Mucosa of gallbladder (tissue), 1 donor: ENCODE measurements at regions not wholly inside any gene's neighbourhood (a gene's known extent, or its start where the extent isn't known, plus 50 kb on each side); places are given as distances from the start of the nearest gene placed in this dataset.

Experiments used
- DNase-seq: peaks from one replicate; pipeline ENCODE4 v3.0.0-alpha.2; 2020; ENCODE audit warnings: low spot score
- donor health status: DM: no; HTN: no; CAD: no.

DNA sequence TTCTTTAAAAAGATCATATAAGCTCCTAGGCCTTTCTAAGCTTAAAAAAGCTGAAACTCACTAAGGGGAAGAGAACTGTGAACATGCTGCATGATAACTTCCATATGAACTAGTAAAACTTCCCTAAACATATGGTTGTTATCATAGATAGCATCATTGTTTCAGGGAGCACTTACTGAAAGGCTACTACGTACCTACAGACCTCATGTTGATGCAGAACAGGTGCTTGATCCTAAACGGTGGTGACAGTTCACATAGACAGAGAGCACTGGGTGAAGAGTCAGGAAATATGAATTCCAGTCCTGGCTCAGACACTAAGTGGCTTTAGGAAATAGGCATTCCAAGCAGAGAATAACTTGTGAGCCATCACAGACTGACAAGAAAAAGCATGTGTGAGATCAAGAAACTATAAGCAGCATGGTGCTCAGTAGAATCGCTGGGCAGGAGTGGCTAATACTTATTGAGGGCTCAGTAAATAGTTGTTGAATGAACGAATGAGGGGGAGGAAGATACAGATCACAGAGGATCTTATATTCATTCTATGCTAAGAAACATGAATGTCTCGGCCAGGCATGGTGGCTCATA is 78.4 kb upstream of the NUDT4 start:
- DNase-seq = no peak

DNA sequence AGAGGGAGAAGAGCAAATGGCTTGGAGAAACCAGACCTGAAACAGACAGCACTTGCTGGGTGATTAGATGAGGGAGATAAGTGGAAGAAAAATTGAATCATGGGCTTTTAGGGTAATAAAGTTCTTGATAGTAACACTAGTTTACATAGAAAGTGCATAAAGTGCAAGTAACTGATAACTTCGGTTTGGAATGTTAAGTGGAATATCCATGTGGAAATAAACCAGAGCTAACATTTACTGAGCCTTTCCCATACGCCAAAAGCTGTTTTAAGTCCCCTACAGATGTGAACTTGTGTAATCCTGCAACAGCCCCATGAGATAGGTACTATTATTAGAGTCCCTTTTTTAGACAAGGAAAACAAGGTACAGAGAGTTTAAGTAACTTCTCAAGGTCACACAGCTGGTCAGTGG is 77.1 kb upstream of the NUDT4 start:
- no peak for DNase-seq

DNA sequence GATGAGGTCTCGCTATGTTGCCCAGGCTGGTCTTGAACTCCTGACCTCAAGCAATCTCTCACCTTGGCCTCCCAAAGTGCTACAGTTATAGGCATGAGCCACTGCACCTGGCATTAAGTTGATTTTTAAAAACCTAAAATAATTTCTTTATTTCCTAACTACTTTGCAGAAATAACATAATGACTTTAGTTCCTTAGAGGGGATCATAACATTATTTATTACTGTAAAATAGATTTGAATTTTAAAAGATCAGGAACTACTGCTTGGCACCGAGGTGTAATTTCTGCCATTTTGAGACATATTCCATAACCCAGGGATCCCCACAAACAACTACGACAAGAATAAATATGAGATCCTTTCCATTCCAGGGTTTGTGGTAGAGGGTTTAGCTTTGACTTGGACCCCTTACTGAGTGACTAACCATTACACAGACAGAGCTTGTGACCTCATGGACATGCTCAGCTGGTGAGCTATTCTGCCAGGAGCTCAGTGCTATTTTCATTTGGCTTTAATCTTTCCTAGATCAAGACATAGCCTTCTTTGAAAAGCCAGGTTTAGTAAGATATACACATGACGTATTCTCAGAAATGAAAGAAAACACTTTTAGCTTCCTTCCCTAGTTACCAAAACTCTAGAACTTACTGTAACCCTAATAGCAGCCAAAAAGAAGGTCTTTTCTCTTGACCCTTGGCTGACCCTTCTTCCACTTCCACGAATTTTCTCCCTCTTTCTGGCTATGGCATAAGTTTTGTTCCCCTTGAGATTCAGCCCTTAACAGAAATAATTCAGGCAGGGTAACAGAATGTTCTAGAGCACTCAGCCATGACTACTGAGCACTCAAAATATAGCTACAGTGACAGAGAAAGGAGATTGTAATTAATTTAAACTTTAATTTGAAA is 75.1 kb upstream of the NUDT4 start:
- no peak for DNase-seq

DNA sequence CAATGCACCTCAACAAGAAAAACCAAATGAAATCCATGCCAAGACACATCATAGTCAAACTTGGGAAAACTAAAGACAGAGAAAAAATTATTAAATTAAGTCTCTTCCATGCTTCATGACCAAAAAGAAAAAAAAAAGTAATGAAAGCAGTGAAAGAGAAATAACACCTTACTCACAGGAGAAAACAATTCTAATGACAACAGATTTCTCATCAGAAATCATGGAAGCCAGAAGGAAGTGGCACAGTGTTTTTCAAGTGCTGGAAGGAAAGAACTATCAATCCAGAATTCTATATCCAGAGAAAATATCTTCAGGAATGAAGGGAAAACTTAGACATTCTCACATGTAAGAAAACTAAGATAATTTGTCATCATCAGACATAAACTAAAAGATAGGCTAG is 71.1 kb upstream of the NUDT4 start:
- no peak for DNase-seq

DNA sequence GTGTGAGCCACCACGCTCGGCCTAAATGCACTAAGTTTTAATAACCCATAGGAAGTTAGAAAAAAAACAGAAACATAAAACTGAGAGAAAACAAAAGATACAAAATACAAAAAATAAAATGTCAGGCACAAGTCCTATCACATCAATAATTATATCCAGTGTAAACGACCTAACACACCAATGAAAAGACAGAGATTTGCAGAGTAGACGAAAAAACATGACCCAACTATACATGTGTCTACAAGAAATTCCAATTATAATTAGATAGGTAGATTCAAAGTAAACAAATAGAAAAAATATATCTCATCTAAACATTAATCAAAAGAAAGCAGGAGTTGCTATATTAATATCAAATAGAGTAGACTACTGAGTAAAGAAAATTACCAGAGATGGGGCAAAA is 69.4 kb upstream of the NUDT4 start:
- no peak for DNase-seq

DNA sequence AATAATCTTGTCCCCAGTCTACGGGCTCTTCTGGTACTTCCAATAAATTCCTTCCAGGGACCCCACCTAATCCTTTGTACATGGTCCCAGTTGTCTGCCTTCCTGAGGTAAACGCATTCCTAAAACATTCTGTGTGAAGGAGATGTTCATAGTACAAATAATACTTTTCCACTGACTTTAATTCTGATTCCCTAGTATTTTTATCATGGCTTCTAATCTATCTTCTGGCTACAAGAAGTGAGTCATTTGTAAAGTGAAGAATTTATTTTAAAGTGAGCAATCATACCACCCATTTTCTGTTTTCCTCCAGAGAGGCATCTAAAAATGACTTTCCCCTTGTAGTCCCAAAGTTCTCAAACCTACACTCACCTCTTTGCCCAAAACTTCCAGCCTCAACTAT is 65.9 kb upstream of the NUDT4 start:
- DNase-seq = no peak

DNA sequence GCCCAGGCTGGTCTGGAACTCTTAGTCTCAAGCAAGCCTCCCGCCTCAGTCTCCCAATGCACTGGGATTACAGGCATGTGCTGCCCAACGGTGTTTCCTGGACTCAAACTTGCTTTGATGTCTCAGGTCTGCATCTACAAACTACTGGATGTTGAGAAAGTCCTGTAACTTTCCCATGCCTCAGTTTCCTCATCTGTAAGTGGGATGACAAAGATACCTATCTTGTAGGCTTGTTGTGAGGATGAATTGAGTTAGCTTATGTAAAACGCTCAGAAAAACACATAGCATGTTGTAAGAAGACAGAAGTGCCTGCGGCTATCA is 63.6 kb upstream of the NUDT4 start:
- DNase-seq = no peak

DNA sequence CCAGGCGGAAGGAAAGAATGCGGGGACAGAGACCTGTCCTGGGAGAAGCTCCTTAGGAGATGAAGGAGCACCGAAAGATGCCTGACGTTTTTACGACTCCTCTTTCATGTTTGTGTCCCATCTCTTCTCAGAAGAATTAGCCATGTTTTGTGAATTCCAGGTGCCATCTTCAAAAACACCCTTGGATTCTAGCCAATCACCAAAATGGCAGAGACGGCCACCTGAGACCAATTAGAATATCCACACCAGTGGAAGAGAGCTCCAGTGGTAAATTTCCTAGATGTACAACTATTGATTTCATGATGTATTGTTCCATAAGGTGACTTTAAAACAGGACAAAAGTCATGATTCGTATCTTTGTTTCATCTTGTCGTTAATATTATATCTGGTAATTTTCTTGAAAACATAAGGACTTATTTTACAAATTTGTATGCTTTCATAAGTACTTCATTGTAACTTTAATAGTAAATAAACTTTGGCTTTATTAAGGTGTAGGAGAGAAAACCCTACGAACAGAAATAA is 62.3 kb upstream of the NUDT4 start:
- no peak for DNase-seq

DNA sequence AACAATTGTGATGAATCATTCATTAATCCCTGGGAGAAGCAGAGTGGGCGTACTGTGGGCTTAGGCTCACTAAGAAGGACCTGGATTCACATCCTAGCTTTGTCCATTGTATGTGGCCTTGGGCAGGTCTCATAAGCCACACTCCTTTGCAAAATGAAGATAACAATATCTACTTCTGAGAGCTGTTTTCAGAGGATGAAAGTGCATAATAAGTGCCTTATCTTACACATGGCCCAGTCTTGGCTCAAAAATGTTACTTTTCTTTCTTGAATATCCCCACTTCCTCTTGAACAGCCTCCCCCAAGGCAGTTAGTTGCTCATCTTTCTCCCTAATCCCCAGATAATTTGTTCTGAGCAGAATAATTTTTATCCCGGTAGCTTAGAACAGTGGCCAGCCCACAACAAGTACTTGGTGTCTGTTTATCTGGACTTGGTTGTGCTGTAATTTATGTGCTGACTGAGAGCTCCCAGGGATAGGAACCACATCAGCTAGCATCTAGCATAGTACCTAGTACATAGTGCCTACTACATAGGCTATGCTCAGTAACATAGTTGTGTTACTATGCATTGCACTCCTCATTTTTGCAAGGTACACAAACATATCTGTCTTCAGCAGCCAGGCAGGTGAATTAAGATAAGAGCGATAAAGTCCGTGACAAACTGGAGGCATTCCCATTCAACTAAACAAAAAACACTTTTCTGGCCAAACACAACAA is 61.7 kb upstream of the NUDT4 start:
- no peak for DNase-seq

DNA sequence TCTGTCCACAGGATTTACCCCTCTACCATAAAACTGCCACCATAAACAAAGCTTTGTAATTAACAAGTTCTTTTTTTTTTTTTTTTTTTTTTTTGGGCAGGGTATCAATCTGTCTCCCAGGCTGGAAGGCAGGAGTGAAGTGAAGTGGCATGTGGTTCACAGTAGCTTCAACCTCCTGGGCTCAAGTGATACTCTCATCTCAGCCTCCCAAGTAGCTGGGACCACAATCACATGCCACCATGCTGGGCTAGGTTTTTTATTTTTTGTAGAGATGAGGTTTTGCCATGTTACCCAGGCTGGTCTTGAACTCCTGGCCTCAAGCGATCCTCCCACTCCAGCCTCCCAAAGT is 61.1 kb upstream of the NUDT4 start:
- DNase-seq = no peak

DNA sequence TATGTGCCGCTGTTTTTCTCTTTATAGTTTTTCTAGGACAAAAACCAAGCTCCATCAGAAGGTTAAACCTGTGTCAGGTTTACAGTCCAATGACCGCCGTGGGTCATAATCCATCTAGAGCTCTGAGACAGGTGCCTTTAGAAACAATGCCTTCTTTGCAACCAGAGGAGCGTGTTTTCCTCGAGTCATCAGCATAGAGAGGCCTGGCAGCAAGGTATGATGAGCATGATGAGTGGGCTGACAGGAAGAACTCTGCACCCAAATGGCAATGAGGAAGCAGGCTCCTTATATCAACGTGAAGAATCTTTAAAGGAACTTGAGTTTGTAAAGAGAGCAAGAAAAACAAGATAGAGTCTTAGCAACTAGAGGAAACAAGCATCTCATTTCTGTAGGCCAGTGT is 60.5 kb upstream of the NUDT4 start:
- DNase-seq = peak; percentile 20

DNA sequence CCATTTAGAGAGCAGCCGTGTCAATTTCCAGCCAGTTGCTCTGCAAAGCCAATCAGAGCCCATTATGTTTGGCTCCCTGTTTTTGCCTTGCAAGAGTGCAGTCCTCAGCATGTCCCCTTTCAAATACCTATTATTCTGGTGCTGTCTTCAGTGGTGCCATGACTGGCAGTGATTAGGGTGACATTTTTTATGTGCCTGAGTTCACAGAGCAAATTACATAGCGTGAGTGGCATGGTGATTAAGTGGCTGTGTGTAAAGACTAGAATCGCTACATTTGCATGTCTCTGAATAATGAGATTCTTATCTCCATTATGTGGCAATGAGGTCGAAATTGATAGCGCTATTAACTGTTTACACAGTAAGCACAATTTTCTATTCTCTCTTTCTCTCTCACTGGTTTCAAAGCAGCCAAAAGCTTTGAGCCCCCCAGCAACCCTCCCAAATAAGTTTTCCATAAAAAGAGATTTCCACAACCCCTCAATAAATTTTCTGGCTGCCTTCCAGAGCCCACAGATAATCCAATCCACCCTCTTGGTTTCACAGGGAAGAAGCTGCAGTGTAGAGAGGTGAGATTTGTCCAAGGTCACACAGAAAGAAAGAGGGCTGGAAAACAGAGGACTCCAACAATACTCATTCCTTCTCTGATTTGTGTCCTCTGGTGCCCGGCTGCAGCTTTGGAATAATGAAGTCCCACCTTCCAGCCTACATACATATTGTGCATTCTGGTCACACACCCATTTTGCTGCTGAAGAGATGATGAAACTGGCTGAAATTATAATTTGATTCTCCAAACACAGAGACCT is 58.8 kb upstream of the NUDT4 start:
- DNase-seq = no peak

DNA sequence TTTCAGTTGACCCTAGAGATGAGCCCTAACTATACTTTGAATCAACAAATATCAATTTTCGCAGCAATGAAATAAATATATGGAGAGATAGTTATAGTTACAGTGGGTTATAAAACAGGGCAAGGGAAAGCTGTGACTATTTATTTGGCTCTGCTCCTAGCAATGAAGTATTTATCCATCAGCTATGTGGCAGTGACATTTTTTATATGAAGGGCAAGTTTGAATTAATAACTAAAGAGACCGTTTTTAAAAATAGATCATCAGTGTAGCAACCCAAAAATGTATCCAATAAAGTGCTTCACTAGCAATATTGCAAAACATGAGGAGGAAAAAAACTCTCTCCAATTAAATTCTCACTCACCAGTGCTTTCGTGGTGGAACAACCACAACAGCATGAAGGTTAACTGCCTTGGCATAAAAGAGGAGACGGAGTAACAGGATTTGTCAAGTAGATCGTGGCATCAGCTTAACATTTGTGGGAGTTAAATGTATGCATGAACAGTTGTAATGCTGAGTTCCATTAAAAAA is 58.1 kb upstream of the NUDT4 start:
- DNase-seq = no peak

DNA sequence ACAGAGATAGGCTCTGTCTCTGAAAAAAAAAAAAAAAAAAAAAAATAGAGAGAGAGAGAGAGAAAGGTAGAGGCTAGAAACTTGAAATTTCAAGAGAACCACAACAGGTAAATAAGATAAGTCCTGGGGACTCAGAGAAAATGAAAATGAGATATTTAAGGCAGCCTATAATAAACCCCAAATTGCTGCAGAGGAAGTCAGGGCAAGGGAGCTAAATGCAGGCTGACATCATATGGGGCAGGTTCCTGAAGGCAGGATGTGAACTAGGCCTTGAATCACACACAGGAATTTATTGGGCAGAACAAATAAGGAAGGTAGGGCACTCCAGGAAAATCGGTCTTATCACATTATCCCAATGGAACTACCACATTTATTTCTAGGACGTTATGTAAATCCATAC is 54.9 kb upstream of the NUDT4 start:
- DNase-seq = no peak

DNA sequence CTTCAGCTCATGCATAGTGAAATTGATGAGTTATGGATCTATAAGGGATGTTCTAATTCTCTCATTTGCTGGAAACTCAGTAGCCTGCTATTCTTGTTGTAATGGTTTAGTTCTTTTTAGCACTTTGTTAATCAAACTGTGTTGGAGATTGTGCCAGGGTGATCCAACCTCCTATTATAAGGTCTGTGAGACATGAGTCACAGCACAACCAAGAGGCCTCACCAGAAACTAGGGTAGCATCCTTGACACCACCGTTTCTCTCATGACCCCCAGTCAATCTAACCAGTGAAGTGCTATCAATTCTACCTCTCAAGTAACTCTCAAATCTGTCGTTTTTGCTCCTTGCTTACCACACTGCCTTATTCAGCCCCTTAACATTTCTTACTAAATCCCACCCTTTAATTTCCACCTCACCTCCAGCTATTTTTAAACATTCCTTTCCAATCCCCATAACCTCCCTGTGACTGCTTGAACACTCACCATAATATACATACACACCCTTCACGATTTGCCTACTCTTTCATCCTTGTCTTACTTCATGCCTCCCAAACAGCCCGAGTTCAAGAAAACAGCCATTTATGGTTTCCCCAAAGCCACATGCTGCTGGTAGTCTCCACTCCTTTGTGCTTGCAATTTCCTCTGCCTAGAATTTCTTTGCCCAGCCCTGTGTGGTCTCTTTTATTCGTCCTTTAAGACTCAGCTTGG is 53.9 kb upstream of the NUDT4 start:
- DNase-seq = no peak

DNA sequence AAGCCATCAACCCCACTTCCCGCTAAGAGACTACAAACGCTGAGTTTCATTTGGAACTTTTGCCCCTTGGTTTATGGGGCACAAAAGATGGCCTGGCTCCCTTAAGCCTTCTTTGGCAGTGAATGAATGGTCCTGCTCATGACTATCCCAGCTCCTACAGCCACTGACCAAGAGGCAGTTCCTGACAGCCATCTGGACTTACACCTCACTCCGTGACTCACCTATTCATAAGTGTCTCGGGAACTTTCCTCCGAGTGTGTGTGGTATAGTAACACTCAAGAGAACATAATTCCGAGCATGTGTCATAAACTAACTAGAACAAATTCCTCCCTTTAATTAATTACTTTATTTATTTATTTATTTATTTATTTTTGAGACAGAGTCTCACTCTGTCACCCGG is 51.9 kb upstream of the NUDT4 start:
- DNase-seq = no peak
